ENCODE measurements at regions not wholly inside any gene's neighbourhood (a gene's known extent, or its start where the extent isn't known, plus 50 kb on each side); places are given as distances from the start of the nearest gene placed in this dataset.

- no peak for DNase-seq (ENCODE audit: low spot score in 2 of 2)
- no peaks in the 10 kb centered on the region for H3K4me1 Mint-ChIP-seq
- no peak overlapping the region for H3K4me3 Mint-ChIP-seq
- no peaks in the 10 kb centered on the region for H3K9me3 Mint-ChIP-seq
- H3K36me3 Mint-ChIP-seq, result no peaks in the 10 kb centered on the region
- H3K27ac Mint-ChIP-seq, result no peak overlapping the region
- no peak for ATAC-seq
These were observed 261.7 kb downstream of the MAT2B start for GRCh38 chr5:163766936-163767670.

DNA sequence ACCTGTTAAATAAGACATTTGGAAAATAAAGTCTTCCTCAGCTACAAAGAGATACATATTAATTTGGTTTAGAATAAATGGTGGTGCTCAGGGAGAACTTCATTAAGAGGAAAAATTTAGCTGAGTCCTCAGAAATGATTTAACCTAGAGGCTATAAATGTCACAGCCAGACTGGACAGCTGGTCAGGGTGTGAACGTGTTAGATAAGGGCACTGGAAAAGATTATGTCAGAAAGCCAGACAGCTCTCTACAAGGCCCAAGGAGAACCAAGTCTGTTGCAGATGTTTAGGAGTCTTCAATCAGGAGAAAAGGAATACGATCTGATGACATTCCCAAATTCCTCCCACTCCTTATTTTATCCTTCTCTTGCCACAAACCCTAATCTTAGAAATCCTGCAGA is 265.2 kb downstream of the MAT2B start:
- H3K4me1 Mint-ChIP-seq, result no peaks in the 10 kb centered on the region
- DNase-seq (ENCODE audit: low spot score in 2 of 2), result no peak
- peaks cover 3% of the 10 kb centered on the region for H3K9me3 Mint-ChIP-seq
- no peak for ATAC-seq
- H3K36me3 Mint-ChIP-seq, result no peaks in the 10 kb centered on the region
- no peak overlapping the region for H3K27ac Mint-ChIP-seq
- no peak overlapping the region for H3K4me3 Mint-ChIP-seq

GRCh38 chr5:163772241-163772640 is 266.8 kb downstream of the MAT2B start:
- no peaks in the 10 kb centered on the region for H3K4me1 Mint-ChIP-seq
- H3K4me3 Mint-ChIP-seq, result no peak overlapping the region
- ATAC-seq (no peak), DNase-seq (ENCODE audit: low spot score in 2 of 2) (no peak)
- H3K27ac Mint-ChIP-seq, result no peak overlapping the region
- peaks cover 3% of the 10 kb centered on the region for H3K9me3 Mint-ChIP-seq
- no peaks in the 10 kb centered on the region for H3K36me3 Mint-ChIP-seq

DNA sequence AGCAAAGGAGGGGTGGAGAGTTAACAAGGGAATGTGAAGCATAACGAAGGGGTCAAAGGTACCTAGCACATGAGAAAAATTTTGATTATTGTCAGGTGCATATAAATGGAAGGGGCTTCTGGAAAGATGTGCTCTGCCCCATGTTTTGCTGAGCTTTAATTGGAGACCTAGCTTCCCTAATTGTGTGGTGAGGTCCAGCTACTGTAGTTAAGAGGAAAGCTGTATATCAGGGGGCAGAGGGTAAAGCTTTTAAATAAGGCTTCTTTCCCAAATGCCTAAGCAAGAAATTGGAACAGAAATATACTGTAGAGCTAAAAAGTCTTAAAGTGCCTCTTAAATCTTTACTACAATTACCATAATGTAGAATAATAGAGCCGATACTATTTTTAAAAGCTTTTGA is 267.2 kb downstream of the MAT2B start:
- peaks cover 3% of the 10 kb centered on the region for H3K9me3 Mint-ChIP-seq
- H3K4me1 Mint-ChIP-seq, result no peaks in the 10 kb centered on the region
- no peaks in the 10 kb centered on the region for H3K36me3 Mint-ChIP-seq
- DNase-seq (ENCODE audit: low spot score in 2 of 2) (no peak), ATAC-seq (no peak)
- H3K27ac Mint-ChIP-seq, result no peak overlapping the region
- H3K4me3 Mint-ChIP-seq, result no peak overlapping the region

- no peak overlapping the region for H3K4me3 Mint-ChIP-seq
- H3K36me3 Mint-ChIP-seq, result no peaks in the 10 kb centered on the region
- H3K4me1 Mint-ChIP-seq, result no peaks in the 10 kb centered on the region
- DNase-seq (ENCODE audit: low spot score in 2 of 2) (no peak), ATAC-seq (no peak)
- peaks cover 3% of the 10 kb centered on the region for H3K9me3 Mint-ChIP-seq
- no peak overlapping the region for H3K27ac Mint-ChIP-seq
These were observed 267.8 kb downstream of the MAT2B start for GRCh38 chr5:163773226-163773625.

DNA sequence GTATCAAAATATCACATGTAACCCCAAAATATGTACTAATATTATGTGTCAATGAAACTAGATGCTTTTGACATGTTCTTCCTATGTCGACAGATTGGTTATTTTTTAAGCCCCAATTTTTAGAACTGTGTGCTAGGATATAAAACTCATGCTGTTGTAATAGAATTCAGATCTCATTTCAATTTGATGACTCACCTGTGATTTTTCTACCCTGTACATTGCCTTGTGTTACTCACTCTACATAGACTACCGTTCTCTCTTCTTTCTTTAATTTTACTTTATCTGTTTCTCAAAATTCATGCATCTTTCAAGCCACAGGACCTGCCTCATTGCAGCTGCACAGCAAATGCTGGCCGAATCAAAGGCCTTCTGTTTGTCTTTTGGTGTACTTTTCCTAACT is 284.5 kb downstream of the MAT2B start:
- Mint-ChIP-seq H3K4me1 (no peaks in the 10 kb centered on the region), H3K9me3 (peaks cover 17% of the 10 kb centered on the region)

DNA sequence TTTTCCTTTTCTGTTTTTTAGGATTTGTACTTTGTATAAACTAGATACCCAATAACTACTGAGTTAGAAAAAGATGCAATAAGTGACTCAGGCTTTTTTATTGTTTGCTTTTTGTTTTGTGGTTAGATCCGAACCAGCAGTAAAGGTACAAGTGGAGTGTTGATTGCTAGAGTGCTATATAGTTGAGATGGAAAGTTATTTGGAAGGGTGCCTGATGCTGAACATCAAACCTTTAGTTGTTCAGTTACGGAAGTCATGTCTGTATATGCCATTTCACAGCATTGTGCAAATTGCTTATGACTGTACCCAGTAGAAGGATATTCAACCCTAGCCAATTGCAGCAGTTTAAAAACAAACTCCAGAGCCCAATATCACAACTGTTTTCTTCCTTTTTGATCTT is 285.1 kb downstream of the MAT2B start:
- Mint-ChIP-seq H3K4me1 (no peaks in the 10 kb centered on the region), H3K36me3 (no peaks in the 10 kb centered on the region), H3K9me3 (peaks cover 18% of the 10 kb centered on the region), H3K27ac (no peak overlapping the region), H3K4me3 (no peak overlapping the region)
- DNase-seq (ENCODE audit: low spot score in 2 of 2), result no peak
- no peak for ATAC-seq

More for the DNA sequence above, 284.5 kb downstream of the MAT2B start:
- ATAC-seq (no peak), DNase-seq (ENCODE audit: low spot score in 2 of 2) (no peak)
- no peak overlapping the region for H3K27ac Mint-ChIP-seq
- no peak overlapping the region for H3K4me3 Mint-ChIP-seq
- no peaks in the 10 kb centered on the region for H3K36me3 Mint-ChIP-seq

DNA sequence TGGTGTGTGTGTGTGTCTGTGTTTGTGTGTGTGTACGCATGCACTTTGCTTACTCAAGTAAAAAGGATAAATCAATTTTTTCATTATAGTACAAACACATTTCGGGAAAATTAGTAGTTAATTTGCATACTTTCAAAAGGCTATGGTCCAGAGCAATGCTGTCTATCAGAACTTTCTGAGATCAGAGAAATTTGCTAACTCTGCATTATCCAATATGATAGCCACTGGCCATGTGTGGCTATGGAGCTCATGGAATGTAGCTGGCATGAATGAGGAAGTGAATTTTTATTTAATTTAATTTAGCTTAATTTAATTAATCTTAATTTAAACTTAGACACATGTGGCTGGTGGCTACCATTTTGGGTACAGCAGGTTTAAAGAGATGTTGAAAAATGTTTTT is 289.6 kb downstream of the MAT2B start:
- no peak for DNase-seq (ENCODE audit: low spot score in 2 of 2)
- no peaks in the 10 kb centered on the region for H3K36me3 Mint-ChIP-seq
- no peak overlapping the region for H3K4me3 Mint-ChIP-seq
- no peak for ATAC-seq
- H3K9me3 Mint-ChIP-seq, result peaks cover 16% of the 10 kb centered on the region
- H3K4me1 Mint-ChIP-seq, result no peaks in the 10 kb centered on the region
- H3K27ac Mint-ChIP-seq, result no peak overlapping the region

GRCh38 chr5:163807781-163808180 is 302.4 kb downstream of the MAT2B start:
- Mint-ChIP-seq H3K9me3 (no peaks in the 10 kb centered on the region), H3K36me3 (no peaks in the 10 kb centered on the region), H3K4me3 (no peak overlapping the region), H3K4me1 (no peaks in the 10 kb centered on the region), H3K27ac (no peak overlapping the region)
- ATAC-seq, result no peak
- DNase-seq (ENCODE audit: low spot score in 2 of 2), result no peak

GRCh38 chr5:163809473-163809872 is 304.1 kb downstream of the MAT2B start:
- H3K4me3 Mint-ChIP-seq, result no peak overlapping the region
- DNase-seq (ENCODE audit: low spot score in 2 of 2), result no peak
- H3K4me1 Mint-ChIP-seq, result no peaks in the 10 kb centered on the region
- ATAC-seq, result no peak
- H3K27ac Mint-ChIP-seq, result no peak overlapping the region
- H3K36me3 Mint-ChIP-seq, result no peaks in the 10 kb centered on the region
- H3K9me3 Mint-ChIP-seq, result no peaks in the 10 kb centered on the region

DNA sequence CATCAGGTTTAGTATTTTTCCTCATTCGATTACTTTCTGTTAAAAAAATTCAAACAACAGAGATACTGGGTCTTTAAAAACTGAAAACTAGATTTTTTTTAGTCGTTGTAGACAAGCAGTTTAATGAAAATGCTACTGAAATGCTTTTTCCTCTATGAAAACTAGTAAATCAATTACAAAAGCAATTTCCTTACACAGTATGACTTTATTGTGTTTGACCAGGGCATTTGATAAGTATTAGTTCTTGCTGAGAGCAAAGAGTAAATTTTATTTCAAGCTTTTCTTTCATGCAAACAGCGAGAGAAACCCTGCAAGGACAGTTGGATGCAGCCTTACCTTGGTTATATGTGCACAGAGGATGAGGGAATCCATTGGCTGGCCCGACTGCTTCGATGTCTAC is 308.5 kb downstream of the MAT2B start:
- Mint-ChIP-seq H3K9me3 (peaks cover 11% of the 10 kb centered on the region), H3K4me1 (no peaks in the 10 kb centered on the region), H3K27ac (no peak overlapping the region), H3K4me3 (no peak overlapping the region), H3K36me3 (no peaks in the 10 kb centered on the region)
- DNase-seq (ENCODE audit: low spot score in 2 of 2), result no peak
- ATAC-seq, result no peak

- no peak for ATAC-seq
- no peaks in the 10 kb centered on the region for H3K36me3 Mint-ChIP-seq
- peaks cover 15% of the 10 kb centered on the region for H3K9me3 Mint-ChIP-seq
- no peak overlapping the region for H3K27ac Mint-ChIP-seq
- no peak overlapping the region for H3K4me3 Mint-ChIP-seq
- no peaks in the 10 kb centered on the region for H3K4me1 Mint-ChIP-seq
- no peak for DNase-seq (ENCODE audit: low spot score in 2 of 2)
These were observed 309.9 kb downstream of the MAT2B start for GRCh38 chr5:163815240-163815791.

DNA sequence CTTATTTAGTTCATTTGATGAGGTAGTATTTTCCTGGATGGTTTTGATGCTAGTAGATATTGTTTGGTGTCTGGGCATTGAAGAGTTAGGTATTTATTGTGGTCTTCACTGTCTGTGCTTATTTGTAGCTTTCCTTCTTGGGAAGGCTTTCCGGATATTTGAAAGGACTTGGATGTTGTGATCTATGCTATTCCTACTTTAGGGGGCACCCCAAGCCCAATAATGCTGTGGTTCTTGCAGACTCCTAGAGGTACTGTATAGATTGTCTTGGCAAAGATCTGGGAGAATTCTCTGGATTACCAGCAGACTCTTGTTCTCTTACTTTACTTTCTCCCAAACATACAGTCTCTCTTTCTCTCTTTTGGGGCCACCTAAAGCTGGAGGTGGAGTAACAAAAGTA is 315.7 kb downstream of the MAT2B start:
- Mint-ChIP-seq H3K36me3 (no peaks in the 10 kb centered on the region), H3K4me3 (no peak overlapping the region), H3K27ac (no peak overlapping the region)

DNA sequence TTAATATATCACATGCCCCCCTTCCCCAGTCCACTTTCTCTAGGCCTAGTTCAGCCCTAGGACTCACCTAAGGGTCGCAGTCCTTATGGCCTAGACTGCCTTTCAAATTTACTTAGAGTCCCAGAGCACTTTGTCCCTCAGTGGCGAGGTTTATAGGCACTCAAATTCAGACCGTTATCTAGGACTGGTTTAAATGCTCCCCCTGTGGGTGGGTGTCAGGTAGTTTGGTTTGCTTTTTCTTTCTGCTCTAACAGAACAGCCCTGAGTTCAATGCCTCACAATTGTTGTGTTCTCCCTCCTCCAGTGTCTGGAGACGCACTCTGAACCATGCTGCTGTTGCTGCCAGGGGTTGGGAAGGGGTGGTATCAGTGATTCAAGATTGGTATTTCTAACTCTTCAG is 317.1 kb downstream of the MAT2B start:
- Mint-ChIP-seq H3K9me3 (peaks cover 24% of the 10 kb centered on the region), H3K4me1 (no peaks in the 10 kb centered on the region), H3K27ac (no peak overlapping the region), H3K36me3 (no peaks in the 10 kb centered on the region), H3K4me3 (no peak overlapping the region)
- DNase-seq (ENCODE audit: low spot score in 2 of 2), result no peak
- no peak for ATAC-seq

More for the DNA sequence above, 315.7 kb downstream of the MAT2B start:
- Mint-ChIP-seq H3K9me3 (peaks cover 24% of the 10 kb centered on the region), H3K4me1 (no peaks in the 10 kb centered on the region)
- DNase-seq (ENCODE audit: low spot score in 2 of 2) (no peak), ATAC-seq (no peak)

DNA sequence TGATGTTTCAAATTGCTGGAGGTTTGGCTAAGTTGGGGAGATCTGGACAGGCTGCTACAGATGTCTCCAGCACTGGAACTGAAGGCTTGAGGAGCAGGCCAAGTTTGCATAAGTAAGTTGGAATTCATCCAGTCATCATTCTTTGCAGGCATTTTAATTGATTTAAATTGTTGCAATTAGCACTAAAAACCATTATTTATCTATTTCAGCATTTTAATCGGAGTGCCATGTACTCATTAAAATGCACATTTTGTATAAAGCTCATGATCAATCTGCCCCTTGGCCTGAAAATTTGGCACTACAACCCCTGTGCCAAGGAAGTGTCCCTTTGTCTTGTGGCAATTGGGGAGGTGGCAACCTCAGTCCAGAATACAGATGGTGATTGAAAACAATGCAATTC is 320.2 kb downstream of the MAT2B start:
- H3K36me3 Mint-ChIP-seq, result no peaks in the 10 kb centered on the region

DNA sequence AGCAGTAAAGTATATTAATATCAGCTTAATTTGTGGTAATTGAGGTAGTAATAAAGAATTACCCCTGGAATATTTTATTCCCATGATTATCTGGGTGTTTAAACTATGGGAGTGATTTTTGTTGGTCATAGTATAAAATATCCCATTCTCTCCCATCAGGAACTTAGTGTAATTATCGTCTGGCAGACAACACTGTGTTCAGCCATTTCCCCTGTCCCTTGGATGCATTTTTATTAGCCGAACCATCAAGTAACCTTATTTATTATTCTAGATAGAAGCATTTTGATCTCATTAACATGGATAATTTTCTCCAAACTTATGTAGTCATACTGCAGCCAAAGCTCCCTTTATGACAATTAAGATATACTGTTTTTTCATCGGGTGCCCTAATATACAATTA is 320.8 kb downstream of the MAT2B start:
- no peaks in the 10 kb centered on the region for H3K36me3 Mint-ChIP-seq
- no peaks in the 10 kb centered on the region for H3K4me1 Mint-ChIP-seq
- no peak for ATAC-seq
- H3K27ac Mint-ChIP-seq, result no peak overlapping the region
- H3K4me3 Mint-ChIP-seq, result no peak overlapping the region
- peaks cover 18% of the 10 kb centered on the region for H3K9me3 Mint-ChIP-seq
- DNase-seq (ENCODE audit: low spot score in 2 of 2), result no peak

More for the DNA sequence above, 320.2 kb downstream of the MAT2B start:
- ATAC-seq (no peak), DNase-seq (ENCODE audit: low spot score in 2 of 2) (no peak)
- Mint-ChIP-seq H3K9me3 (peaks cover 19% of the 10 kb centered on the region), H3K4me3 (no peak overlapping the region), H3K27ac (no peak overlapping the region), H3K4me1 (no peaks in the 10 kb centered on the region)
